Left lung (tissue), 4 donors: ENCODE measurements at regions not wholly inside any gene's neighbourhood (a gene's known extent, or its start where the extent isn't known, plus 50 kb on each side); places are given as distances from the start of the nearest gene placed in this dataset.

Experiments
- ATAC-seq: fragments of 200-7000 bp; cut with Tn5 transposase; one replicate; pipeline ENCODE4 v1.9.1; 2020; ENCODE audit warnings: moderate library complexity
- DNase-seq, 4 donors: peaks; one replicate each; pipeline ENCODE4 v3.0.0-alpha.2; 2013 to 2020
- H3K27ac ChIP-seq, 2 donors: fragments of 200-600 bp; sonication (generic) in 1 of 2; one replicate each; pipeline versions ENCODE4 v1.5.0 to v1.8.0; 2020 to 2021
- H3K27me3 ChIP-seq, 2 donors: fragments of 200-600 bp; sonication (generic) in 1 of 2; one replicate each; pipeline versions ENCODE4 v1.5.0 to v1.8.0; 2020 to 2021
- H3K36me3 ChIP-seq, 2 donors: fragments of 200-600 bp; sonication (generic) in 1 of 2; one replicate each; pipeline versions ENCODE4 v1.5.0 to v1.8.0; 2020 to 2021
- H3K4me1 ChIP-seq, 2 donors: fragments of 200-600 bp; one replicate each; pipeline ENCODE4 v1.8.0; 2021
- H3K4me3 ChIP-seq, 2 donors: fragments of 200-600 bp; sonication (generic) in 1 of 2; one replicate each; pipeline versions ENCODE4 v1.5.0 to v1.8.0; 2020 to 2021; ENCODE audit warnings: mild to moderate bottlenecking in 1 of 2
- H3K9me3 ChIP-seq, 2 donors: fragments of 200-600 bp; sonication (generic) in 1 of 2; one replicate each; pipeline versions ENCODE4 v1.5.0 to v1.8.0; 2020 to 2021
- intact Hi-C, 2 donors: fragments of 100-400 bp; cut with DNase I; formaldehyde crosslinking; loops; one replicate each; pipeline versions ENCODE4 v1.11.2 to v1.14.2; 2022
- TF ChIP-seq, protein P1 (sequence below), 2 donors: fragments of 200-600 bp; sonication (generic) in 1 of 2; IDR thresholded peaks; one replicate each; pipeline versions ENCODE4 v1.5.0 to v1.8.0; 2021; ENCODE audit warnings: antibody characterized with exemption in 2 of 2
- donor health status: DM: no; HTN: yes; CAD: no.
- donor health status: DM: no; HTN: no; CAD: no.

DNA sequence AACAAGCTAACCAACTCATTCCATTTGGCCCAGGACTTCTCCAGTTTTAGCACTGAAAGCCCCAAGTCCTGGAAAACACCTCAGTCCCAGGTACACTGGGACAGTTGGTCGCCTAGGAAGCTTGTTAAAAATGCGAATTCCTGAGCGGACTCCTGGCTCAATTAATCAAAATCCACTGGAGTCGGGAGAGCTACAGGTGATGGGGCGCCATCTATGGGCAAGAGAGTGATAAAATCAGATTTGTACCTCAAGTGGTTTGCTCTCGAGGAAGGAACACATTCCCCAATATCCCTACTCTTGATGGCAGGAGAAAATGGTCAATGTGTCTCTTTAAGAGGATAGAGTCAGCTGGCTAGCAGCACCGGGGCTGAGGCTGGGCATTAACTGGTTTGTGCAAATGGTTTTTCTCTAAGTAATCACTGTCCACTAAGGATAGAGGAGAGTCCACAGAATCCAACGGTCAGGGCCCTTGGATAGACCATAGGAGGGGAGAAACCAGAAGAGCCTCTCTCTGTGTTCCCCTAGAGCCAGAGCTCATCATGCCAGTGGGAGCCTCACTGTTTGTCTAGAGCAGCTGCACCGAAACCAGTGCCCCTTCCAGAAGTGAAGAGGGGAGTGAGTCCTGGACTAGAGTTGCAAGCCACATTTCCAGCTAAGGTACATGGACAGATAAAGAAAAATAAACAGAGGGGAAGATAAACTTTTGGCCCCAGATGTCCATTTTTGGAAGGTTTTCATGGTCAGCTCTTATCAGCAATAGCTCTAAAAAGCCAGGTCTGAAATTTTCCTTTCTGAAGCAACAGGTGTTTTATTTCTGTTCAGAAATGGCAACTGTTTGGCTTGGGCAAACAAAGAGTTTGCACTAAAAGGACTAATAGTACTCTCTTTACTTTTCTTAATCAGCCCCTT is 148.5 kb downstream of the TENT5C start:
- Histone ChIP-seq H3K4me3 (no peak overlapping the region), H3K4me1 (peaks cover 14 to 15% of the 10 kb centered on the region in 2 donors), H3K9me3 (no peaks in the 10 kb centered on the region), H3K27me3 (peaks cover 0 to 13% of the 10 kb centered on the region in 2 donors), H3K36me3 (no peaks in the 10 kb centered on the region), H3K27ac (no peak overlapping the region)
- TF ChIP-seq, protein P1, sequence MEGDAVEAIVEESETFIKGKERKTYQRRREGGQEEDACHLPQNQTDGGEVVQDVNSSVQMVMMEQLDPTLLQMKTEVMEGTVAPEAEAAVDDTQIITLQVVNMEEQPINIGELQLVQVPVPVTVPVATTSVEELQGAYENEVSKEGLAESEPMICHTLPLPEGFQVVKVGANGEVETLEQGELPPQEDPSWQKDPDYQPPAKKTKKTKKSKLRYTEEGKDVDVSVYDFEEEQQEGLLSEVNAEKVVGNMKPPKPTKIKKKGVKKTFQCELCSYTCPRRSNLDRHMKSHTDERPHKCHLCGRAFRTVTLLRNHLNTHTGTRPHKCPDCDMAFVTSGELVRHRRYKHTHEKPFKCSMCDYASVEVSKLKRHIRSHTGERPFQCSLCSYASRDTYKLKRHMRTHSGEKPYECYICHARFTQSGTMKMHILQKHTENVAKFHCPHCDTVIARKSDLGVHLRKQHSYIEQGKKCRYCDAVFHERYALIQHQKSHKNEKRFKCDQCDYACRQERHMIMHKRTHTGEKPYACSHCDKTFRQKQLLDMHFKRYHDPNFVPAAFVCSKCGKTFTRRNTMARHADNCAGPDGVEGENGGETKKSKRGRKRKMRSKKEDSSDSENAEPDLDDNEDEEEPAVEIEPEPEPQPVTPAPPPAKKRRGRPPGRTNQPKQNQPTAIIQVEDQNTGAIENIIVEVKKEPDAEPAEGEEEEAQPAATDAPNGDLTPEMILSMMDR (IDR thresholded peaks at IDR 0.05), result peak; percentile 41 to 74
- ATAC-seq (peak; percentile 76), DNase-seq (peak in 3 of 4 donors; percentile 41 to 67 (median 41))
- intact Hi-C loops, result loop anchor here in 1 of 2 donors (5.0 kb wide), 1 partner anchor 242 kb away; no protein-coding TSS in a partner anchor

DNA sequence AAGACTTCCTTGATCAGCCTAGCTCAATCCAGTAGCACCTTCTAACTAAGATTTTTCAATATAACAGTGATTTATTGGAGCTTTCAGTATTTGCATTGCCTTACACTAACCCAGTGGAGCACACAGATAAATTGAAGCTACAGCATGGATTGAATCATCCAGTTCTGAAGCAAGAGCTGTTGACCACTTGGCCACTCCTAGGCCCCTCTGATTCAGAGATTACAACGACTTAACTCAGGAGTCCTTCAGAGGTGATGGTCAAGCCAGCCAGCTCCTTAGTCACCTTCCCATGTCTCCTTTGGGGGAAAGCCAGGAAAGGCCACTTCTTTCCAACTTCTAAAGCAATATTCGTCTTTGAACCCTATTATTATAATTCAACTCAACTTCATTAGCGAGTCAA is 151.8 kb downstream of the TENT5C start:
- DNase-seq, result no peak
- H3K27ac ChIP-seq, result no peak overlapping the region
- H3K9me3 ChIP-seq, result no peaks in the 10 kb centered on the region
- peaks cover 14 to 15% of the 10 kb centered on the region in 2 donors for H3K4me1 ChIP-seq
- peaks cover 0 to 13% of the 10 kb centered on the region in 2 donors for H3K27me3 ChIP-seq
- H3K4me3 ChIP-seq, result no peak overlapping the region
- TF ChIP-seq, protein P1 (IDR thresholded peaks at IDR 0.05), result no peak
- ATAC-seq, result no peak
- H3K36me3 ChIP-seq, result no peaks in the 10 kb centered on the region
- intact Hi-C loops, result no loop called here

DNA sequence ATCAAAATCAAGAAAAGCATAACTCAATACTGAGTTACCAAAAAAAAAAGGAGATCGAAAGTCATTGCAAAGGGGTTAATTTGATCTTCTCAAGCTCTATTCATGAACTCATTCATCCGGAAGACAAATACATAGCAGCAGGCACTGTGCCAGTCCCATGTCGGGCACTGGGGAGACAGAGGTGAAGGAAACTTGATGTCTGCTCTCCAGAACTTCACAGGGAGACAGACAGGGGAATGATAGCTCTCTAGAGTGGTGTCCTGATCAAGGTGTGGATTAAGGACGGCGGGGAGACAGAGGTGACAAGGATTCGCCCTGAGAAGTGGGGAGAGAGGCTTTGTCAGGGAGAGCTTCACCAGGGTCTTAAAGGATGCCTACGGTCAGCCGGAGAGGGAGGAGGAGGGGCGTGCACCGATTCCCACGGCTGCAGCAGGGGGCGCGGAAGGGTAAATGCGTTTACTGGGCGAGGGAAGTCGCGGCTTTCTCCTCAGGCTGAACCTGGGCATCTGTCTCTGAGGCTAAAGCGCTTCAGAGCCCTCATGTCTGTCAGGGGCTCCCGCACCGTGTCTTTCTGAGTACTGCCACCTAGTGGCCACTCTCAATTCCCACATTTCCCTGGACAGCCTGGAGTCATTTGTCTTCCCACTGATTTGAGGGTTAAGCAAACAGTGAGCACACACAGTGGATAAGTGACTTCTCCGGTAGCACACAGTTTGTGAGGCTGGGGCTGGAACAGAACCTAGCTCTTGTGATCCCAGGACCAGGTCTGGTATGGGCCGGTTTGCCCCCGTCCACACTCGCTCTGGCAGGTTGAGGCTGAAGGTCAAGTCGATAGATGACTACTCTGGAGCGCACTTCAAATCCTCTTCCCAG is 152.8 kb downstream of the TENT5C start:
- TF ChIP-seq, protein P1 (IDR thresholded peaks at IDR 0.05), result peak; percentile 87 to 94
- intact Hi-C loops, result no loop called here
- Histone ChIP-seq H3K36me3 (no peaks in the 10 kb centered on the region), H3K9me3 (no peaks in the 10 kb centered on the region), H3K27ac (no peak overlapping the region), H3K4me1 (peaks cover 12 to 13% of the 10 kb centered on the region in 2 donors), H3K4me3 (peak overlapping the region; percentile 25 to 29), H3K27me3 (peaks cover 0 to 13% of the 10 kb centered on the region in 2 donors)
- DNase-seq, result peak; percentile 54 to 81 (median 65)
- peak; percentile 96 for ATAC-seq

DNA sequence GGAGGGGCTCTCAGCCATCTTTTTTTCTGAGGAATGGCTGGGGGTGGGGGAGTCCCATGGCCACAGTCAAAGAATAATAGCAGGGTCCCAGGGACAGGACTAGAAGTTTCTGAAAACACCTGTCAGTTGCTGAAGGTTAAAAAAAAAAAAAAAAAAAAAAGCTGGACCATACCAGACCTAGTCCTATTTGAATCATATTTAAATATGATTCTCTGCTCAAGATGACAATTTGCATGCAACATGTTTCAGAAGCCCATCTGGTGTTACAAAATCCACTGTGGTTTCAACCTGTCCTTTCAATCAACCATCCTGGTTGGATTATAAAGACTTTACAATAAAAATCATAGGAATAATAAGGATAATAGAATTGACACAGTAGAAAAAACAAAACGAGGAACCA is 153.7 kb downstream of the TENT5C start:
- Histone ChIP-seq H3K4me3 (no peak overlapping the region), H3K27ac (no peak overlapping the region), H3K4me1 (peaks cover 7 to 8% of the 10 kb centered on the region in 2 donors), H3K27me3 (peaks cover 0 to 5% of the 10 kb centered on the region in 2 donors), H3K36me3 (no peaks in the 10 kb centered on the region), H3K9me3 (no peaks in the 10 kb centered on the region)
- TF ChIP-seq, protein P1 (IDR thresholded peaks at IDR 0.05), result no peak
- intact Hi-C loops, result no loop called here
- ATAC-seq (no peak), DNase-seq (no peak)
